BJ (cell line): ENCODE measurements at regions not wholly inside any gene's neighbourhood (a gene's known extent, or its start where the extent isn't known, plus 50 kb on each side); places are given as distances from the start of the nearest gene placed in this dataset.
"Not testable (repeated sequence)": the region's sequence is repeated elsewhere in the genome, so short reads cannot be mapped to it uniquely, and the experiment has no call there.

Experiments used
- CTCF ChIA-PET: fragments of 350-600 bp; formaldehyde crosslinking; extraction: SDS; loops from one replicate; lab custom pipeline; 2021; ENCODE audit warnings: antibody characterized with exemption, inconsistent platforms; lab: Yijun Ruan, JAX
- POLR2A ChIA-PET: fragments of 300-600 bp; sonication (Branson Sonifier 250); formaldehyde crosslinking; extraction: SDS; loops from one replicate; lab custom pipeline; 2021; ENCODE audit warnings: antibody characterized with exemption; lab: Charles Lee
- DNase-seq: peaks from one replicate; pipeline ENCODE4 v3.0.0-alpha.2; 2011; ENCODE audit warnings: low read depth
- H3K27me3 ChIP-seq: 2 replicates; pipeline ENCODE4 v1.6.0; 2011; ENCODE audit warnings: low read length; ENCODE audit not compliant: control insufficient read depth, insufficient read depth
- H3K36me3 ChIP-seq: 2 replicates; pipeline ENCODE4 v1.5.1; 2011; ENCODE audit warnings: low read length; ENCODE audit not compliant: control insufficient read depth, insufficient read depth
- H3K4me3 ChIP-seq: 2 replicates; pipeline ENCODE4 v1.5.1; 2011; ENCODE audit warnings: low read depth, mild to moderate bottlenecking, control low read depth, low read length
- CTCF ChIP-seq: IDR thresholded peaks from 2 replicates; pipeline ENCODE4 v1.5.1; 2011; ENCODE audit warnings: low read depth, mild to moderate bottlenecking, control low read depth, inconsistent platforms, low read length, moderate library complexity; ENCODE audit not compliant: insufficient read depth

GRCh38 chr11:128152796-128153696 lies 434.3 kb downstream of the ETS1 start:
- H3K36me3 ChIP-seq = no peaks in the 10 kb centered on the region
- no peak for TF ChIP-seq CTCF
- ChIA-PET POLR2A (no interaction called here), CTCF (interaction anchor here (1.4 kb wide), 1 partner anchor 678 kb away, joined by 4 read pairs; no protein-coding TSS in a partner anchor)
- DNase-seq = no peak
- peaks cover 14% of the 10 kb centered on the region for H3K27me3 ChIP-seq
- no peak overlapping the region for H3K4me3 ChIP-seq

GRCh38 chr11:128151780-128152179 lies 435.6 kb downstream of the ETS1 start:
- no peak for TF ChIP-seq CTCF
- Histone ChIP-seq H3K4me3 (no peak overlapping the region), H3K36me3 (no peaks in the 10 kb centered on the region), H3K27me3 (peaks cover 15% of the 10 kb centered on the region)
- CTCF ChIA-PET = interaction anchor here (1.1 to 2.3 kb wide), 4 partner anchors 251 to 733 kb away, joined by 3 to 7 read pairs (median 3); no protein-coding TSS in a partner anchor
- DNase-seq = no peak
- POLR2A ChIA-PET = no interaction called here

- TF ChIP-seq CTCF = no peak
- Histone ChIP-seq H3K36me3 (no peaks in the 10 kb centered on the region), H3K4me3 (no peak overlapping the region), H3K27me3 (peaks cover 15% of the 10 kb centered on the region)
- POLR2A ChIA-PET = no interaction called here
- CTCF ChIA-PET = interaction anchor here (1.0 to 2.3 kb wide), 6 partner anchors 123 to 806 kb away, joined by 3 to 7 read pairs (median 3); no protein-coding TSS in a partner anchor
- no peak for DNase-seq
Observed at GRCh38 chr11:128151338-128151737, 436.0 kb downstream of the ETS1 start.

GRCh38 chr11:128148208-128148607 lies 439.1 kb downstream of the ETS1 start:
- Histone ChIP-seq H3K36me3 (no peaks in the 10 kb centered on the region), H3K27me3 (peaks cover 14% of the 10 kb centered on the region), H3K4me3 (no peak overlapping the region)
- no peak for TF ChIP-seq CTCF
- CTCF ChIA-PET = interaction anchor here (2.1 to 3.6 kb wide), 2 partner anchors 9 to 10 kb away, joined by 7 to 35 read pairs; no protein-coding TSS in a partner anchor
- POLR2A ChIA-PET = no interaction called here
- DNase-seq = no peak

- no peak for DNase-seq
- POLR2A ChIA-PET = no interaction called here
Observed at GRCh38 chr11:128146926-128147605, 440.3 kb downstream of the ETS1 start.

GRCh38 chr11:128140293-128140692 lies 447.1 kb downstream of the ETS1 start:
- H3K36me3 ChIP-seq, POLR2A ChIA-PET, CTCF ChIA-PET, DNase-seq, H3K27me3 ChIP-seq, H3K4me3 ChIP-seq: not testable (repeated sequence)

More at GRCh38 chr11:128146926-128147605, 440.3 kb downstream of the ETS1 start:
- Histone ChIP-seq H3K36me3 (no peaks in the 10 kb centered on the region), H3K27me3 (peaks cover 14% of the 10 kb centered on the region), H3K4me3 (no peak overlapping the region)
- CTCF ChIA-PET = interaction anchor here (0.6 to 3.6 kb wide), 4 partner anchors 9 to 812 kb away, joined by 3 to 35 read pairs (median 5); no protein-coding TSS in a partner anchor
- TF ChIP-seq CTCF = no peak
